Gastrocnemius medialis (tissue), 4 donors: ENCODE measurements at regions not wholly inside any gene's neighbourhood (a gene's known extent, or its start where the extent isn't known, plus 50 kb on each side); places are given as distances from the start of the nearest gene placed in this dataset.

ENCODE experiments used
- ATAC-seq, 2 donors: fragments of 150-250 bp; one replicate each; pipeline ENCODE4 v1.9.1; 2016
- DNase-seq, 2 donors: peaks; one replicate each; pipeline ENCODE4 v3.0.0-alpha.2; 2019
- H3K27ac ChIP-seq, 4 donors: fragments of 200-600 bp; sonication (generic); 1 replicate in 1 of 4; 2 replicates in 3 of 4; pipeline ENCODE4 v1.5.1; 2016 to 2018; ENCODE audit warnings: mild to moderate bottlenecking in 2 of 4, moderate library complexity in 1 of 4
- H3K27me3 ChIP-seq, 3 donors: fragments of 200-600 bp; sonication (generic) in 2 of 3; 1 replicate in 1 of 3; 2 replicates in 2 of 3; pipeline versions ENCODE4 v1.5.1 to v1.6.0; 2016 to 2019; ENCODE audit warnings: mild to moderate bottlenecking in 1 of 3, moderate library complexity in 1 of 3
- H3K36me3 ChIP-seq, 2 donors: fragments of 200-600 bp; sonication (generic) in 1 of 2; one replicate each; pipeline ENCODE4 v1.5.1; 2017 to 2018
- H3K4me1 ChIP-seq, 2 donors: fragments of 200-600 bp; sonication (generic) in 1 of 2; one replicate each; pipeline ENCODE4 v1.5.1; 2016 to 2017; ENCODE audit warnings: mild to moderate bottlenecking in 2 of 2
- H3K4me3 ChIP-seq, 4 donors: fragments of 200-600 bp; sonication (generic) in 3 of 4; 1 replicate in 1 of 4; 2 replicates in 3 of 4; pipeline ENCODE4 v1.5.1; 2016 to 2019; ENCODE audit warnings: mild to moderate bottlenecking in 2 of 4
- H3K9me3 ChIP-seq, 3 donors: fragments of 200-600 bp; sonication (generic) in 2 of 3; 1 replicate in 1 of 3; 2 replicates in 2 of 3; pipeline ENCODE4 v1.5.1; 2016 to 2019
- CTCF ChIP-seq, 5 experiments: fragments of 450-650 bp in 3 of 5; fragments of 200-600 bp in 2 of 5; sonication (generic) in 2 of 5; IDR thresholded peaks in 4 of 5; conservative IDR thresholded peaks in 1 of 5; 1 replicate in 4 of 5; 2 replicates in 1 of 5; pipeline ENCODE4 v1.5.1; 2016 to 2019; ENCODE audit warnings: antibody characterized with exemption in 5 of 5, mild to moderate bottlenecking in 3 of 5, moderate library complexity in 3 of 5
- POLR2A ChIP-seq, 2 donors: fragments of 450-650 bp; IDR thresholded peaks; one replicate each; pipeline ENCODE4 v1.6.1; 2017; ENCODE audit warnings: antibody characterized with exemption in 2 of 2, mild to moderate bottlenecking in 2 of 2, moderate library complexity in 2 of 2
- in situ Hi-C, 4 donors: fragments of 200-750 bp; cut with MboI; loops; one replicate each; pipeline versions ENCODE4 v1.15.0 to v1.8.0; 2017; ENCODE audit warnings: low sequenced_read_pairs in 4 of 4
- intact Hi-C: fragments of 100-400 bp; cut with DNase I; formaldehyde crosslinking; loops from one replicate; pipeline ENCODE4 v1.15.1; 2023; ENCODE audit warnings: low total_unique reads

- no peak for DNase-seq
- no peak for TF ChIP-seq POLR2A (IDR thresholded peaks at IDR 0.05)
- TF ChIP-seq CTCF (IDR thresholded peaks at IDR 0.05 in 4 of 5, conservative IDR thresholded peaks at IDR 0.05 in 1 of 5) = no peak
- no peaks in the 10 kb centered on the region for H3K9me3 ChIP-seq
- no peak for ATAC-seq
- H3K4me1 ChIP-seq = no peaks in the 10 kb centered on the region
- no peaks in the 10 kb centered on the region for H3K36me3 ChIP-seq
- H3K4me3 ChIP-seq = no peak overlapping the region
- no peaks in the 10 kb centered on the region for H3K27me3 ChIP-seq
- no peak overlapping the region for H3K27ac ChIP-seq
- in situ Hi-C loops (no loop called here), intact Hi-C loops (no loop called here)
Observed at GRCh38 chr5:100452126-100452525, 83.0 kb upstream of the FAM174A start.

GRCh38 chr5:100448111-100448528, 87.1 kb upstream of the FAM174A start:
- Histone ChIP-seq H3K27me3 (no peaks in the 10 kb centered on the region), H3K9me3 (no peaks in the 10 kb centered on the region), H3K4me3 (no peak overlapping the region), H3K27ac (no peak overlapping the region), H3K36me3 (no peaks in the 10 kb centered on the region), H3K4me1 (no peaks in the 10 kb centered on the region)
- in situ Hi-C loops = no loop called here
- intact Hi-C loops = no loop called here
- no peak for TF ChIP-seq CTCF (IDR thresholded peaks at IDR 0.05 in 4 of 5, conservative IDR thresholded peaks at IDR 0.05 in 1 of 5)
- TF ChIP-seq POLR2A (IDR thresholded peaks at IDR 0.05) = no peak
- ATAC-seq = no peak
- DNase-seq = no peak

GRCh38 chr5:100446879-100447430, 88.2 kb upstream of the FAM174A start:
- H3K27me3 ChIP-seq = no peaks in the 10 kb centered on the region
- no peak overlapping the region for H3K4me3 ChIP-seq
- no peak overlapping the region for H3K27ac ChIP-seq
- H3K9me3 ChIP-seq = no peaks in the 10 kb centered on the region
- in situ Hi-C loops = no loop called here
- no peaks in the 10 kb centered on the region for H3K4me1 ChIP-seq
- ATAC-seq = no peak
- H3K36me3 ChIP-seq = no peaks in the 10 kb centered on the region
- TF ChIP-seq CTCF (IDR thresholded peaks at IDR 0.05 in 4 of 5, conservative IDR thresholded peaks at IDR 0.05 in 1 of 5) = no peak
- no peak for TF ChIP-seq POLR2A (IDR thresholded peaks at IDR 0.05)
- intact Hi-C loops = no loop called here
- DNase-seq = no peak

GRCh38 chr5:100444961-100445360, 90.2 kb upstream of the FAM174A start:
- DNase-seq = no peak
- H3K4me3 ChIP-seq = no peak overlapping the region
- H3K9me3 ChIP-seq = no peaks in the 10 kb centered on the region
- no peaks in the 10 kb centered on the region for H3K4me1 ChIP-seq
- no peaks in the 10 kb centered on the region for H3K36me3 ChIP-seq
- TF ChIP-seq CTCF (IDR thresholded peaks at IDR 0.05 in 4 of 5, conservative IDR thresholded peaks at IDR 0.05 in 1 of 5) = no peak
- TF ChIP-seq POLR2A (IDR thresholded peaks at IDR 0.05) = no peak
- no peaks in the 10 kb centered on the region for H3K27me3 ChIP-seq
- no peak overlapping the region for H3K27ac ChIP-seq
- intact Hi-C loops = no loop called here
- ATAC-seq = no peak
- in situ Hi-C loops = no loop called here

GRCh38 chr5:100434815-100435214, 100.4 kb upstream of the FAM174A start:
- ATAC-seq (no peak), DNase-seq (no peak)
- H3K27ac ChIP-seq = no peak overlapping the region
- intact Hi-C loops = no loop called here
- H3K27me3 ChIP-seq = no peaks in the 10 kb centered on the region
- H3K9me3 ChIP-seq = no peaks in the 10 kb centered on the region
- H3K36me3 ChIP-seq = no peaks in the 10 kb centered on the region
- no peaks in the 10 kb centered on the region for H3K4me1 ChIP-seq
- TF ChIP-seq POLR2A (IDR thresholded peaks at IDR 0.05) = no peak
- in situ Hi-C loops = no loop called here
- no peak overlapping the region for H3K4me3 ChIP-seq
